ENCODE measurements at regions not wholly inside any gene's neighbourhood (a gene's known extent, or its start where the extent isn't known, plus 50 kb on each side); places are given as distances from the start of the nearest gene placed in this dataset.
A peak's percentile ranks its signal among the peaks of the same experiment; 100 is the strongest.

- no peak for DNase-seq (ENCODE audit: low read depth)
- no peak overlapping the region for H3K4me3 ChIP-seq (ENCODE audit: control insufficient read depth, low read depth, low read length)
- TF ChIP-seq CTCF (IDR thresholded peaks at IDR 0.05; ENCODE audit: control insufficient read depth, insufficient read depth, low read depth, low read length, missing control alignments): no peak
These were observed 78.3 kb downstream of the GSC start for GRCh38 chr14:94691660-94692034.

GRCh38 chr14:94690896-94691659 is 78.8 kb downstream of the GSC start:
- DNase-seq (ENCODE audit: low read depth): no peak
- TF ChIP-seq CTCF (IDR thresholded peaks at IDR 0.05; ENCODE audit: control insufficient read depth, insufficient read depth, low read depth, low read length, missing control alignments): no peak
- no peak overlapping the region for H3K4me3 ChIP-seq (ENCODE audit: control insufficient read depth, low read depth, low read length)

- TF ChIP-seq CTCF (IDR thresholded peaks at IDR 0.05; ENCODE audit: control insufficient read depth, insufficient read depth, low read depth, low read length, missing control alignments): no peak
- no peak overlapping the region for H3K4me3 ChIP-seq (ENCODE audit: control insufficient read depth, low read depth, low read length)
- DNase-seq (ENCODE audit: low read depth): no peak
These were observed 78.3 kb downstream of the SERPINA3 start for GRCh38 chr14:94690486-94690885.

GRCh38 chr14:94689985-94690400 is 77.8 kb downstream of the SERPINA3 start:
- no peak for TF ChIP-seq CTCF (IDR thresholded peaks at IDR 0.05; ENCODE audit: control insufficient read depth, insufficient read depth, low read depth, low read length, missing control alignments)
- no peak overlapping the region for H3K4me3 ChIP-seq (ENCODE audit: control insufficient read depth, low read depth, low read length)
- no peak for DNase-seq (ENCODE audit: low read depth)

GRCh38 chr14:94689218-94689984 is 77.2 kb downstream of the SERPINA3 start:
- DNase-seq (ENCODE audit: low read depth): no peak
- peak overlapping the region; percentile 32 for H3K4me3 ChIP-seq (ENCODE audit: control insufficient read depth, low read depth, low read length)
- TF ChIP-seq CTCF (IDR thresholded peaks at IDR 0.05; ENCODE audit: control insufficient read depth, insufficient read depth, low read depth, low read length, missing control alignments): peak; percentile 78

GRCh38 chr14:94686511-94687160 is 74.4 kb downstream of the SERPINA3 start:
- DNase-seq (ENCODE audit: low read depth): no peak
- no peak overlapping the region for H3K4me3 ChIP-seq (ENCODE audit: control insufficient read depth, low read depth, low read length)
- TF ChIP-seq CTCF (IDR thresholded peaks at IDR 0.05; ENCODE audit: control insufficient read depth, insufficient read depth, low read depth, low read length, missing control alignments): no peak

Measured in AG09309 (cell line).